ENCODE measurements at regions not wholly inside any gene's neighbourhood (a gene's known extent, or its start where the extent isn't known, plus 50 kb on each side); places are given as distances from the start of the nearest gene placed in this dataset.

GRCh38 chr4:107115185-107115847 is 79.2 kb upstream of the DKK2 start:
- no peak for TF ChIP-seq CTCF (IDR thresholded peaks at IDR 0.05; ENCODE audit: low read depth, low read length, poor library complexity, severe bottlenecking)
- TF ChIP-seq EZH2phosphoT487 (IDR thresholded peaks at IDR 0.05; ENCODE audit: borderline replicate concordance, low read length): no peak

Measured in DOHH2 (cell line).